ENCODE measurements at regions not wholly inside any gene's neighbourhood (a gene's known extent, or its start where the extent isn't known, plus 50 kb on each side); places are given as distances from the start of the nearest gene placed in this dataset.

- Histone ChIP-seq H3K27me3 (ENCODE audit: insufficient read depth, poor library complexity, severe bottlenecking) (peaks cover 5% of the 10 kb centered on the region), H3K27ac (replicated peaks) (no peak overlapping the region), H3K4me3 (replicated peaks; ENCODE audit: insufficient read depth, low read length) (no peak overlapping the region)
- no peak for DNase-seq (ENCODE audit: low read depth in 1 of 2, low spot score in 1 of 2)
- TF ChIP-seq POLR2AphosphoS5 (IDR thresholded peaks at IDR 0.05; ENCODE audit: low read depth) = no peak
Measured at GRCh38 chr12:108447168-108447832, 67.8 kb upstream of the FICD start.

GRCh38 chr12:108446766-108447165 lies 68.3 kb upstream of the FICD start:
- no peak overlapping the region for H3K4me3 ChIP-seq (replicated peaks; ENCODE audit: insufficient read depth, low read length)
- H3K27ac ChIP-seq (replicated peaks) = no peak overlapping the region
- no peak for TF ChIP-seq SPI1 (IDR thresholded peaks at IDR 0.05; ENCODE audit: borderline replicate concordance, low read depth)
- TF ChIP-seq POLR2AphosphoS5 (IDR thresholded peaks at IDR 0.05; ENCODE audit: low read depth) = no peak
- TF ChIP-seq GABPA (IDR thresholded peaks at IDR 0.05; ENCODE audit: low read depth) = no peak

GRCh38 chr12:108442910-108443309 lies 72.2 kb upstream of the FICD start:
- TF ChIP-seq SPI1 (IDR thresholded peaks at IDR 0.05; ENCODE audit: borderline replicate concordance, low read depth) (no peak), POLR2AphosphoS5 (IDR thresholded peaks at IDR 0.05; ENCODE audit: low read depth) (no peak), CTCF (IDR thresholded peaks at IDR 0.05; ENCODE audit: insufficient read depth, low read length) (no peak)
- no peak overlapping the region for H3K4me3 ChIP-seq (replicated peaks; ENCODE audit: insufficient read depth, low read length)
- H3K27me3 ChIP-seq (ENCODE audit: insufficient read depth, poor library complexity, severe bottlenecking) = peaks cover 5% of the 10 kb centered on the region
- H3K27ac ChIP-seq (replicated peaks) = no peak overlapping the region
- no peak for DNase-seq (ENCODE audit: low read depth in 1 of 2, low spot score in 1 of 2)

More at GRCh38 chr12:108446766-108447165, 68.3 kb upstream of the FICD start:
- peaks cover 5% of the 10 kb centered on the region for H3K27me3 ChIP-seq (ENCODE audit: insufficient read depth, poor library complexity, severe bottlenecking)
- DNase-seq (ENCODE audit: low read depth in 1 of 2, low spot score in 1 of 2) = no peak

- Histone ChIP-seq H3K27me3 (ENCODE audit: insufficient read depth, poor library complexity, severe bottlenecking) (peaks cover 2% of the 10 kb centered on the region), H3K27ac (replicated peaks) (no peak overlapping the region), H3K4me3 (replicated peaks; ENCODE audit: insufficient read depth, low read length) (no peak overlapping the region)
- TF ChIP-seq CTCF (IDR thresholded peaks at IDR 0.05; ENCODE audit: insufficient read depth, low read length) (no peak), POLR2AphosphoS5 (IDR thresholded peaks at IDR 0.05; ENCODE audit: low read depth) (no peak), SPI1 (IDR thresholded peaks at IDR 0.05; ENCODE audit: borderline replicate concordance, low read depth) (no peak), GABPA (IDR thresholded peaks at IDR 0.05; ENCODE audit: low read depth) (no peak), REST (IDR thresholded peaks at IDR 0.05; ENCODE audit: insufficient replicate concordance, low read depth) (no peak)
- DNase-seq (ENCODE audit: low read depth in 1 of 2, low spot score in 1 of 2) = no peak
Measured at GRCh38 chr12:108442067-108442466, 73.0 kb upstream of the FICD start.

- Histone ChIP-seq H3K4me3 (replicated peaks; ENCODE audit: insufficient read depth, low read length) (no peak overlapping the region), H3K27ac (replicated peaks) (no peak overlapping the region), H3K27me3 (ENCODE audit: insufficient read depth, poor library complexity, severe bottlenecking) (peaks cover 2% of the 10 kb centered on the region)
- DNase-seq (ENCODE audit: low read depth in 1 of 2, low spot score in 1 of 2) = no peak
- TF ChIP-seq CTCF (IDR thresholded peaks at IDR 0.05; ENCODE audit: insufficient read depth, low read length) = no peak
Measured at GRCh38 chr12:108441549-108441948, 73.5 kb upstream of the FICD start.

Measured in HL-60 (cell line).